ENCODE measurements at regions not wholly inside any gene's neighbourhood (a gene's known extent, or its start where the extent isn't known, plus 50 kb on each side); places are given as distances from the start of the nearest gene placed in this dataset.

DNA sequence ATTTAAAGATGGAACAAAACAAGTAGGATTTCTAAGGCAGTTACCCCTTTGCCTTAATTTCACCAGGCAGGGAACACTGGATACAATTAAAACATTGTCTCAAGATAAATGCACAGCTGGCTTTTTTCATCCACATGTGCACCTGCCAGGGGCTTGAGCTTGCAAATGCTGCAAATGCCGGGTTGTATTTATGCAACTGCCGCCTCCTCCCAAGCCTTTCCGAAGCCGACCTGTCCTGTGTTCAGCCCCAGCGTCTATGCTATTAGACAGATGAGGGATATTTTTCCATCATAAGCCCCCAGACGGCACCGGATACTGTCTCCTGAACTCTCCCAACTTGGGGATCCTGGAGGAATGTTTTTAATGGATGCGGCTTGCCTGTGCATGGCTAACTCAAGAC lies 251.6 kb downstream of the CRLF2 start:
- H4K91ac ChIP-seq (replicated peaks; ENCODE audit: insufficient read length, low read length): no peak overlapping the region
- ChIA-PET CTCF (ENCODE audit: partially characterized antibody) (no interaction called here), POLR2A (ENCODE audit: partially characterized antibody) (no interaction called here)
- no peaks in the 10 kb centered on the region for H3K79me1 ChIP-seq (ENCODE audit: low read depth, low read length)
- no peak overlapping the region for H3K4me3 ChIP-seq (ENCODE audit: extremely low read depth in 1 of 4, insufficient read depth in 2 of 4, low read depth in 3 of 4, low read length in 4 of 4)
- H3K27me3 ChIP-seq (replicated peaks in 1 of 4; ENCODE audit: control insufficient read depth in 3 of 4, extremely low read depth in 1 of 4, insufficient read depth in 3 of 4, low read length in 3 of 4): no peaks in the 10 kb centered on the region
- no peak overlapping the region for H2BK15ac ChIP-seq (ENCODE audit: low read length)
- H3K23ac ChIP-seq (ENCODE audit: insufficient read length): no peak overlapping the region
- no peak overlapping the region for H3K18ac ChIP-seq (ENCODE audit: extremely low read depth, low read length)
- no peaks in the 10 kb centered on the region for H3K23me2 ChIP-seq (ENCODE audit: low read depth, low read length)
- H3K79me2 ChIP-seq (ENCODE audit: control insufficient read depth in 1 of 2, insufficient read depth in 2 of 2, low read length in 2 of 2): no peaks in the 10 kb centered on the region
- no peak overlapping the region for H4K8ac ChIP-seq (ENCODE audit: extremely low read depth, insufficient read depth, low read length)
- no peaks in the 10 kb centered on the region for H3K9me3 ChIP-seq (ENCODE audit: insufficient read depth in 2 of 2, low read depth in 1 of 2, low read length in 1 of 2)
- no peak overlapping the region for H3K14ac ChIP-seq (ENCODE audit: insufficient read length)
- no peak overlapping the region for H2BK20ac ChIP-seq (ENCODE audit: low read length)
- H3K4me1 ChIP-seq (replicated peaks in 1 of 4; ENCODE audit: control insufficient read depth in 3 of 4, insufficient read depth in 4 of 4, low read length in 3 of 4): peaks cover 0 to 3% (median under 1%) of the 10 kb centered on the region in 4 experiments; a peak in 4 of 7 replicates
- no peak overlapping the region for H2BK12ac ChIP-seq (ENCODE audit: low read depth, low read length)
- no peaks in the 10 kb centered on the region for H3K36me3 ChIP-seq (ENCODE audit: control insufficient read depth in 2 of 4, insufficient read depth in 4 of 4, low read length in 3 of 4)
- DNase-seq (ENCODE audit: low read depth in 1 of 2, low spot score in 2 of 2): no peak
- 71% methylated on average over 8 of the region's 8 CpGs; no CpG with 5 or more reads in 1 of the 2 experiments for WGBS, 2 experiments (ENCODE audit: extremely low coverage in 1 of 2, insufficient coverage in 1 of 2, insufficient read length in 1 of 2, insufficient replicate concordance in 2 of 2, low coverage in 1 of 2, low lambda C conversion rate in 2 of 2, missing lambda C conversion rate in 1 of 2)
- H3K4ac ChIP-seq (replicated peaks; ENCODE audit: insufficient read length, low read depth, low read length): no peak overlapping the region
- no peaks in the 10 kb centered on the region for H4K20me1 ChIP-seq (replicated peaks in 1 of 2; ENCODE audit: control insufficient read depth in 1 of 2, insufficient read depth in 2 of 2, low read length in 2 of 2)
- no peak overlapping the region for H3K27ac ChIP-seq (ENCODE audit: low read depth, low read length)
- H2AK5ac ChIP-seq (ENCODE audit: low read depth, low read length): no peak overlapping the region
- no peak overlapping the region for H3K9ac ChIP-seq (replicated peaks in 1 of 4; ENCODE audit: extremely low read depth in 1 of 4, low read depth in 3 of 4, low read length in 3 of 4)
- no peak overlapping the region for H2BK5ac ChIP-seq (ENCODE audit: low read depth, low read length)
- no peak overlapping the region for H3K56ac ChIP-seq (replicated peaks; ENCODE audit: insufficient read length, low read depth, low read length)
- H3K4me2 ChIP-seq (ENCODE audit: insufficient read depth in 1 of 2, low read depth in 2 of 2, low read length in 2 of 2): no peak overlapping the region
- no peak overlapping the region for H2BK120ac ChIP-seq (replicated peaks; ENCODE audit: low read depth, low read length)
- H4K5ac ChIP-seq (ENCODE audit: insufficient read length, low read depth, low read length): no peak overlapping the region
- H2AFZ ChIP-seq (ENCODE audit: low read length): no peak overlapping the region
- no peak for FAIRE-seq
- no peak for TF ChIP-seq TAF7 (optimal IDR thresholded peaks at IDR 0.05; ENCODE audit: borderline replicate concordance, low read depth, low read length)
- TF ChIP-seq JUND (IDR thresholded peaks at IDR 0.05; ENCODE audit: low read length): no peak
- no peak for TF ChIP-seq KDM4A (IDR thresholded peaks at IDR 0.05; ENCODE audit: low read depth, low read length, severe bottlenecking)
- no peak for TF ChIP-seq JUN (IDR thresholded peaks at IDR 0.05; ENCODE audit: low read depth, low read length)
- TF ChIP-seq, protein P1, sequence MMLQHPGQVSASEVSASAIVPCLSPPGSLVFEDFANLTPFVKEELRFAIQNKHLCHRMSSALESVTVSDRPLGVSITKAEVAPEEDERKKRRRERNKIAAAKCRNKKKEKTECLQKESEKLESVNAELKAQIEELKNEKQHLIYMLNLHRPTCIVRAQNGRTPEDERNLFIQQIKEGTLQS (IDR thresholded peaks at IDR 0.05; ENCODE audit: insufficient read depth, low read depth, low read length): no peak

Data from H1 (cell line).